GM12892 (cell line): ENCODE measurements at regions not wholly inside any gene's neighbourhood (a gene's known extent, or its start where the extent isn't known, plus 50 kb on each side); places are given as distances from the start of the nearest gene placed in this dataset.
"Not testable (repeated sequence)": the region's sequence is repeated elsewhere in the genome, so short reads cannot be mapped to it uniquely, and the experiment has no call there.

Source experiments
- POLR2A ChIP-seq: IDR thresholded peaks from 2 replicates; pipeline ENCODE4 v1.6.1; 2011; ENCODE audit warnings: low read depth, low read length, control low read depth
- POLR2AphosphoS5 ChIP-seq: IDR thresholded peaks from 2 replicates; pipeline ENCODE4 v1.6.1; 2011; ENCODE audit warnings: low read depth, low read length, control low read depth
- TAF1 ChIP-seq: IDR thresholded peaks from 2 replicates; pipeline ENCODE4 v1.6.1; 2011; ENCODE audit warnings: low read depth, mild to moderate bottlenecking, control low read depth, low read length, borderline replicate concordance

DNA sequence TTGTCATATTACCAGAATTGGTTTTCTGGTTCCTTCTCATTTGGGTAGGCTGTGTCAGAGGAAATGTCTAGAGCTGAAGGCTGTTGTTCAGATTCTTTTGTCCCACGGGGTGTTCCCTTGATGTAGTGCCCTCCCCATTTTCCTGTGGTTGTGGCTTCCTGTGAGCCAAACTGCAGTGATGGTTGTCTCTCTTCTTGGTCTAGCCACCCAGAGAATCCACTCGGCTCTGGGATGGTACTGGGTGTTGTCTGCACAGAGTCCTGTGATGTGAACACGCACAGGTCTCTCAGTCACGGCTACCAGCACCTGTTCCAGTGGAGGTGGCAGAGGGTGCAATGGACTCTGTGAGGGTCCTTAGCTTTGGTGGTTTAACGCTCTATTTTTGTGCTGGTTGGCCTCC, 440.9 kb downstream of the GUCY1A2 start:
- not testable (repeated sequence) for TF ChIP-seq POLR2AphosphoS5, POLR2A, TAF1
